WTC11 (cell line): ENCODE measurements at regions not wholly inside any gene's neighbourhood (a gene's known extent, or its start where the extent isn't known, plus 50 kb on each side); places are given as distances from the start of the nearest gene placed in this dataset.

Experiments used
- ATAC-seq: fragments of 200-7000 bp; cut with Tn5 transposase; 2 replicates; pipeline ENCODE4 v1.10.0; 2021; ENCODE audit warnings: mild to moderate bottlenecking, moderate library complexity
- CTCF ChIA-PET: fragments of 300-600 bp; sonication (Branson Sonifier 250); formaldehyde crosslinking; loops from one replicate; lab custom pipeline; 2021; ENCODE audit warnings: antibody characterized with exemption; lab: Charles Lee
- POLR2A ChIA-PET: fragments of 350-600 bp; sonication (Branson Sonifier 250); formaldehyde crosslinking; loops from one replicate; lab custom pipeline; 2021; ENCODE audit warnings: antibody characterized with exemption; lab: Charles Lee
- DNase-seq: peaks from one replicate; pipeline ENCODE4 v3.0.0; 2021; ENCODE audit warnings: low spot score
- H3K27ac Mint-ChIP-seq: 2 replicates; pipeline ENCODE4 v1.8.0; 2021; ENCODE audit warnings: mixed read lengths
- H3K27me3 Mint-ChIP-seq: 2 replicates; pipeline ENCODE4 v1.8.0; 2021; ENCODE audit warnings: low read depth, mild to moderate bottlenecking, moderate library complexity, mixed read lengths
- H3K36me3 Mint-ChIP-seq: 2 replicates; pipeline ENCODE4 v1.8.0; 2021; ENCODE audit warnings: mixed read lengths
- H3K4me1 Mint-ChIP-seq: 2 replicates; pipeline ENCODE4 v1.8.0; 2022; ENCODE audit warnings: mixed read lengths
- H3K4me3 Mint-ChIP-seq: 2 replicates; pipeline ENCODE4 v1.8.0; 2021; ENCODE audit warnings: mild to moderate bottlenecking, moderate library complexity, mixed read lengths
- H3K9me3 Mint-ChIP-seq: 2 replicates; pipeline ENCODE4 v1.8.0; 2021; ENCODE audit warnings: mixed read lengths
- AR ChIP-seq: fragments of 250-450 bp; sonication (Bioruptor Pico); IDR thresholded peaks from 2 replicates; pipeline ENCODE4 v1.9.0; 2021; ENCODE audit warnings: mild to moderate bottlenecking
- CREB1 ChIP-seq: sonication (generic); formaldehyde crosslinking; IDR thresholded peaks from 2 replicates; pipeline ENCODE4 v1.8.0; 2023; ENCODE audit warnings: mild to moderate bottlenecking, missing genetic modification reagents
- ETV6 ChIP-seq: sonication (generic); formaldehyde crosslinking; IDR thresholded peaks from 2 replicates; pipeline ENCODE4 v1.8.1; 2022; ENCODE audit warnings: mild to moderate bottlenecking, missing genetic modification reagents
- FOXP4 ChIP-seq: sonication (generic); formaldehyde crosslinking; IDR thresholded peaks from 2 replicates; pipeline ENCODE4 v1.8.0; 2022; ENCODE audit warnings: mild to moderate bottlenecking, missing genetic modification reagents
- KAT7 ChIP-seq: sonication (generic); formaldehyde crosslinking; IDR thresholded peaks from 2 replicates; pipeline ENCODE4 v1.8.1; 2023; ENCODE audit warnings: missing genetic modification reagents, mild to moderate bottlenecking, borderline replicate concordance
- NR1H2 ChIP-seq: sonication (generic); formaldehyde crosslinking; IDR thresholded peaks from 2 replicates; pipeline ENCODE4 v1.9.0; 2021; ENCODE audit warnings: mild to moderate bottlenecking, moderate library complexity, missing genetic modification reagents
- NR3C1 ChIP-seq: sonication (generic); formaldehyde crosslinking; conservative IDR thresholded peaks from 2 replicates; pipeline ENCODE4 v1.8.1; 2023; ENCODE audit warnings: low read depth, mild to moderate bottlenecking, missing genetic modification reagents
- TEAD1 ChIP-seq: sonication (generic); formaldehyde crosslinking; IDR thresholded peaks from 2 replicates; pipeline ENCODE4 v1.8.0; 2022; ENCODE audit warnings: mild to moderate bottlenecking, missing genetic modification reagents
- TP53 ChIP-seq: sonication (generic); formaldehyde crosslinking; IDR thresholded peaks from 2 replicates; pipeline ENCODE4 v1.8.1; 2023; ENCODE audit warnings: mild to moderate bottlenecking, missing genetic modification reagents
- USF1 ChIP-seq: sonication (generic); formaldehyde crosslinking; IDR thresholded peaks from 2 replicates; pipeline ENCODE4 v1.8.0; 2022; ENCODE audit warnings: mild to moderate bottlenecking, missing genetic modification reagents
- USF2 ChIP-seq: sonication (generic); formaldehyde crosslinking; IDR thresholded peaks from 2 replicates; pipeline ENCODE4 v1.8.1; 2023; ENCODE audit warnings: mild to moderate bottlenecking, missing genetic modification reagents, moderate library complexity
- ZBTB21 ChIP-seq: sonication (generic); formaldehyde crosslinking; IDR thresholded peaks from 2 replicates; pipeline ENCODE4 v1.8.1; 2023; ENCODE audit warnings: mild to moderate bottlenecking, missing genetic modification reagents, borderline replicate concordance
- ZNF232 ChIP-seq: sonication (generic); formaldehyde crosslinking; IDR thresholded peaks from 2 replicates; pipeline ENCODE4 v1.8.0; 2022; ENCODE audit warnings: mild to moderate bottlenecking, missing genetic modification reagents

- H3K36me3 Mint-ChIP-seq = peaks cover 9% of the 10 kb centered on the region
- DNase-seq = peak; percentile 12
- H3K27ac Mint-ChIP-seq = no peak overlapping the region
- H3K4me3 Mint-ChIP-seq = peak overlapping the region; percentile 11
- no peak for TF ChIP-seq NR3C1 (CRISPR knock-in tag)
- TF ChIP-seq AR (CRISPR knock-in tag) = no peak
- TF ChIP-seq ZNF232 (CRISPR knock-in tag) = peak; percentile 20; the same call in 1 of the 2 replicates
- no peak for TF ChIP-seq CREB1 (CRISPR knock-in tag)
- TF ChIP-seq ETV6 (CRISPR knock-in tag) = 0 out of 2 replicates have a peak, but pooled peaks have one; percentile 42
- peak; percentile 43; the same call in 1 of the 2 replicates for TF ChIP-seq FOXP4 (CRISPR knock-in tag)
- TF ChIP-seq ZBTB21 = peak; percentile 43; the same call in 1 of the 2 replicates
- no peak for TF ChIP-seq USF2
- TF ChIP-seq TEAD1 = 0 out of 2 replicates have a peak, but pooled peaks have one; percentile 47
- ChIA-PET POLR2A (no interaction called here), CTCF (no interaction called here)
- H3K4me1 Mint-ChIP-seq = peaks cover 29% of the 10 kb centered on the region
- H3K27me3 Mint-ChIP-seq = peaks cover 100% of the 10 kb centered on the region
- peaks cover 18% of the 10 kb centered on the region for H3K9me3 Mint-ChIP-seq
- peak; percentile 94 for ATAC-seq
Measured at GRCh38 chr11:27795955-27796861, 96.0 kb upstream of the BDNF start.

GRCh38 chr11:27786864-27787263, 86.6 kb upstream of the BDNF start:
- TF ChIP-seq TP53 (no peak), KAT7 (no peak), USF1 (CRISPR knock-in tag) (no peak)
- Mint-ChIP-seq H3K36me3 (peaks cover 5% of the 10 kb centered on the region), H3K4me3 (no peak overlapping the region), H3K4me1 (0 out of 2 replicates have a peak, but pooled peaks cover 3% of the 10 kb centered on the region), H3K27ac (no peak overlapping the region), H3K27me3 (peaks cover 83% of the 10 kb centered on the region), H3K9me3 (peaks cover 11% of the 10 kb centered on the region)
- DNase-seq (no peak), ATAC-seq (no peak)
- POLR2A ChIA-PET = no interaction called here
- CTCF ChIA-PET = no interaction called here

- Mint-ChIP-seq H3K4me3 (no peak overlapping the region), H3K36me3 (peaks cover 1% of the 10 kb centered on the region), H3K27ac (no peak overlapping the region), H3K27me3 (peaks cover 83% of the 10 kb centered on the region), H3K4me1 (no peaks in the 10 kb centered on the region), H3K9me3 (peaks cover 6% of the 10 kb centered on the region)
- ChIA-PET POLR2A (no interaction called here), CTCF (no interaction called here)
- no peak for ATAC-seq
- no peak for DNase-seq
- no peak for TF ChIP-seq NR1H2 (CRISPR knock-in tag)
Measured at GRCh38 chr11:27786331-27786730, 86.1 kb upstream of the BDNF start.
